Stimulated activated CD4-positive, alpha-beta T cell treated with anti-CD3 and anti-CD28 coated beads, Interleukin-1b, Interleukin-23, amount 100 ng/mL, for 24 hours (primary cell): ENCODE measurements at regions not wholly inside any gene's neighbourhood (a gene's known extent, or its start where the extent isn't known, plus 50 kb on each side); places are given as distances from the start of the nearest gene placed in this dataset.
A peak's percentile ranks its signal among the peaks of the same experiment; 100 is the strongest.
"Not testable (repeated sequence)": the region's sequence is repeated elsewhere in the genome, so short reads cannot be mapped to it uniquely, and the experiment has no call there.

Source experiments
- DNase-seq, 4 experiments: peaks; one replicate each; pipeline ENCODE4 v3.0.0-alpha.2; 2020; ENCODE audit warnings: low read depth in 4 of 4, low spot score in 1 of 4

- peak in 1 of 4 experiments; percentile 14 for DNase-seq
These were observed 83.2 kb upstream of the TAB2 start for GRCh38 chr6:149234051-149234962.

GRCh38 chr6:149235130-149235561, 82.4 kb upstream of the TAB2 start:
- DNase-seq: no peak

GRCh38 chr6:149236589-149236988, 80.9 kb upstream of the TAB2 start:
- no peak for DNase-seq

DNA sequence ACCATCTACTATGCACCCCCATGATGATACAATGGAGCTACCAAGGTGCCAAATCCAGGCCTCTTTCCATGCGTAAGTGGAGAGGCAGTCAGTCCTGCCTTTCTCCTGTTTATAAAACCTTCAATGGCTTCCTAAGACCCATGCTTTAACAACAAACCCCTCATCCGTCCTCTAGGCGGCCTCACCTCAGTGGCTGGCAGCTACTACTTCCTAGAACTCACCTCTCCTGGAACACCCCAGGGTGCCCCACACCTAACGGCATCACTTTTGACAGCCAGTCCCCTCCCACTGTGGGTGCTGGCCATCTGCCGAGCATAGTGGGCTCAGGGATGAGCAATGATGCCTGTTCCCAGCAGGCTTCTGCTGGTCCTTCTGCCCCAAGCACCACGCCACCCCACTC, 80.0 kb upstream of the TAB2 start:
- DNase-seq: no peak

DNA sequence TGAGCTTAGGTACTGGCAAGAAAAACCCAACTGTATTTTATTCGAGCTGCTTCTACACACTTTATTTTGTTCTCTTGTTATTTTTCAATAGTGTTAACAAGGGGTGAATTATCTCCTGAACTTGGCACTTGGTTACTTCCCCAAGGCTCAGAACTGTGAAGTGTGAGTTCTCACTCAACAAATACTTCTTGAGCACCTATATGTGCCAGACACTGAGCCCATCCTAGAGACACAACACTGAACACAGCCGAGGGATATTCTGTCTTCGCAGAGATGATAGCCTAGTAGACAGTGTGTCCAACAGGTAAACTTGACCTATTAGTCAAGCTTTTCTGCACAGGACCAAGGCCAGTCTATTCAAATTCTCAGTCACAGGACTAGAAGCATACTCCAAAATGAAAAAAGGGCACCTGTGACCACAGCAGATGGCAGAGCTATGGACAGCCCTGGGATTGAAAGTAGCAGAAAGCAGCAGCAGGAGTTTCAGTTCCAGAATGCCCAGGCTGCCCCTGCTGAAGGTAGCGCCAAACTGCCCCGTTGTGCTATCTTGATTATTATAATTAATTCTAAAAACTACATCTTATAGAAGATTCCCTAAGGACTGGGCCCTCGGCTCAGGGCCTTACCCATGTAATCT, 77.8 kb upstream of the TAB2 start:
- DNase-seq: no peak

GRCh38 chr6:149242883-149243282, 74.6 kb upstream of the TAB2 start:
- DNase-seq: no peak

DNA sequence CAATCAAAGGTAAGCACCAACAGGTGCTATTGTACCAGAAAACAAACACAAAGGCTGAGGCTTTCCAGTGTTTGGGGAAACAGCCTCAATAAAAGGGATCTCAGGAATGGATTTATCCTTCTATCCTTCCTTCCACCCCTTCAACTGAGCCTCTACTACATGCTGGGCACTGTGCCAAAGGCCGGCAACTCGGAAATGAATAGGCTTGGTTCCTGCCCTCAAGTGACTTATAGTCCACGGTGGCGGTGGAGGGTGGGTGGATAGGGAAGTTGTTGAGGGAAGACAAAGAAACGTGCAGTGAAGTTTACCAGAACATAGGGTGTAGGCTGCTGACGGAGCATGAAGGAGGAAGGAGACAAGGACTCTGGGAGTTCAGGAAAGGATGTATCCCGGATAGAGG, 73.4 kb upstream of the TAB2 start:
- DNase-seq: no peak

GRCh38 chr6:149246691-149247384, 70.7 kb upstream of the TAB2 start:
- no peak for DNase-seq

GRCh38 chr6:149247385-149247763, 70.1 kb upstream of the TAB2 start:
- DNase-seq: no peak

DNA sequence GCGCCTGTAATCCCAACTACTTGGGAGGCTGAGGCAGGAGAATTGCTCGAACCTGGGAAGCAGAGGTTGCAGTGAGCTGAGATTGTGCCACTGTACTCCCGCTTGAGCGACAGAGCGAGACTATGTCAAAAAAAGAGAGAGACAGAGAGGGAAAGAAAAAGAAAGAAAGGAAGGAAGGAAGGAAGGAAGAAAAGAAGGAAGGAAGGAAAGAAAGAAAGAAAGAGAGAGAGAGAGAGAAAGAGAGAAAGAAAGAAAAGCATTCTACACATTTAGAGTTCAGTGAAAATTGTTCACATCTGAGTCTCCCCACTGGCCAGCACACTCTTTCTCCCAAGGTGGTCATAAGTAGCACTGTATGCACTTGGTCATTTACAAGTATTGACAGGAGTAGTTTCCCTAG, 69.2 kb upstream of the TAB2 start:
- DNase-seq: not testable (repeated sequence)

DNA sequence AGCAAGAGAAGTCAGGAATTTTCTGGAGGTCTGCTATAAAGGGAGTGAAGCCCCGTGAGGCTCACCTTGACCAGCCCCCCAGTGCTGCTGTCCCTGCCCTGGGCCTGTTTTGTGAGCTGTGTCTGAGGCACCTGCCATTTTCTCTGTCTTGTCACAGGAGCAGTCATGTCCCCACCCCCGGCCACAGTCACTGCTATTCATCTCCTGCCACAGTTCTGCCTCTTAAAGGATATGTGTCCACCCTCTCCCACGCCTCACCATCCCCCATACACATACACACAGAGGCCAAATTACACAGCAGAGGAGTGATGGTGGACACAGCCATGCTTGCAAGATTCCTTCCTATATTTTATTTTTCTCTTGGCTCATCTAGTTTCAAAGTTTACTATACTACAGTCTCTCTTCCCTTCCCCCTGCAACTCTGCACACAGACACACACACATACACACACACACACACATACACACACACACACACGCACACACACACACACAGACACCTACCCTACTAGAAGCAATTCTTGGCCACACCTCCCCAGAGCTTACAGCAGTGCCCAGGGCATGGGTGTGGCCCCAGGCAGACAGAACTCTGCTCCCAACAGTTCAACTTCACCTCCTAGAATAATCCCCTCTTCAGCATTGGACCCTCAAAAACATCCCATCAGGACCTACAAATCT, 68.7 kb upstream of the TAB2 start:
- no peak for DNase-seq

DNA sequence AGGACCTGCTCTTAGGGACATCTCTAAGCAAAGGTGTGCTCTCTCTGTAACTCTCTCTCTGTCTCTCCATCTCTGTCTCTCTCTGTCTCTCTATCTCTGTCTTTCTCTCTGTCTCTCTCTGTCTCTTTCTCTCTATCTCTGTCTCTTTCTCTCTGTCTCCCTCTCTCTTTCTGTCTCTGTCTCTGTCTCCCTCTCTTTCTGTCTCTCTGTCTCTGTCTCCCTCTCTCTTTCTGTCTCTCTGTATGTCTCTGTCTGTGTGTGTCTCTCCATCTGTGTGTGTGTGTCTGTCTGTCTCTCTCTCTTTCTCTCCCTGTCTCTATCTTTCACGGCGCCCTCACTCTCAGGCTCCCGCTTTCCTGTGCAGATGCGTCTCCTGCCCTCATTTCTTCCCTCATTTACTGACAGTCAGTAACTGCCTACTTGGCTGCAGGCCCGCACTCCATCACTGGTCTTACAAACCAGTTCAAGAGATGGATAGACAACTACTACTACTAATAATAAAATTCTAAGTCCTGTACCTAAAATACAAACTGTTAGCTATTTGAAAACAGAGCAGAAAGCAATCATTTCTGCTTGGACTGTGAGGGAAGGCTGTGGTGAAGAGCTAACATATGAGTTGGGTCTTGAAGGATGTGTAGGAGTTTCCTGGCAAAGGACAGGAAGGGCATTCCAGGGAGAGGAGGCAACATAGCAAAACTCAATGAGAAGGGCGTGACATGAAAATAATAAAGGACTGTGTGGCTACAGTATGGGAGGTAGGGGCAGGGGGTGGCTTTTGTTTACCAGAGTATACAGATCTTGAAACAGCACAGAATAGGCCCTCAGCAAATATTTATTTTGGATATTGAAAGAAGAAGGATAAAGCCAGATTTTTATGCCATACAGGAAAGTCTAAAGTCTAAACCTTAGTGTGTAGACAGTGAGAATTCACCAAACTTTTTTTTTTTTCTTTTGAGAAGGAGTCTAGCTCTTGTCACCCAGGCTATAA, 67.8 kb upstream of the TAB2 start:
- DNase-seq: no peak

- DNase-seq: no peak
These were observed 66.6 kb upstream of the TAB2 start for GRCh38 chr6:149250951-149251350.

- DNase-seq: no peak
These were observed 64.9 kb upstream of the TAB2 start for GRCh38 chr6:149252622-149253021.

DNA sequence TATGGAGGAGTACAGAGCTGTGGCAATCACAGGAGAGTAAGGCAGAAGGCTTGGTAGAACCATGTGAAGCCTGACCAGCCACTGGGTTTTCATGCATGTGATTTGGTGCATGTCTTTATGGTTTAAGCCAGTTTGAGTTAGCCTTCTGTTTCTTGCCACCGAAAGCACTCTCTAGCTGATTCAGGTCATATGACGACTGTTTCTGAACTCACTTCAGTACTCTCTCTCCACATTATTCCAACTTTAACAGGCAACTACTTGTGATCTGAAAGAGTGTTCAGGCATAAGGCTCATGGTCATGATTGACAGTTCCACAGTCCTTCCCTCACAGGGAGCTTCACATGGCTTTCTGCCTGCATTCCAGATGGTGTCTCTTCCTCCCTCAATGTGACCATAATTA, 63.3 kb upstream of the TAB2 start:
- DNase-seq: no peak

GRCh38 chr6:149259753-149260152, 57.8 kb upstream of the TAB2 start:
- DNase-seq: no peak

DNA sequence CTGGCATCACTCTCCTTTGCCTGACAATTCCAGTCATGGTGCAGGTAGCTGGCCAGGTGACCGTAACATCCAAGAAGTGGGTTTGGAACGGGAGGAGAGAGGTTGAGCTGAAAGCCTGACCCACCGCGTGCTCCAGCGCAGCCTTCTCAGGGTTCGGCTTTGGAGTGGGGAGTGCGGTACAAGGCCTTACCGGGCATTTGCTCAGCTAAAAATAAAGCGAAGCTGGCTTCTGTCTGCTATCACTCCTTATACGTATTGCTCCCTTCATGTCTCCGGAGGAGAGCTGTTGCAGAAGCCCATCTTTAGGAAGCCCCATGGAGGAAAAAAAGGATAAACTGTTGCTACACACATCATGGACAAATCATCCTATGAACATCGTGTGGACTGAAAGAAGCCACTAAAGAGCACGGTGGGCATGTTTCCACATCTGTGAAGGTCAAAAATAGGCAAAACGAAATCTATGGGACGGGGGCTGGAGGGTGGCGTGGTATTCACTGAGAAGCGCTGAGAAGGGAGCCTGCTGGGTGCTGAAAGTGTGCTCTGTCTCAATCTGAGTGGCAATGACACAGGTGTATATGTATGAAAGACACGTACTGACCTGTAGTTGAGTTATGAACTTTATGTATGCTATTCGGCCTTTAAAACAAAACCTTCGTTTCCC, 57.2 kb upstream of the TAB2 start:
- no peak for DNase-seq

DNA sequence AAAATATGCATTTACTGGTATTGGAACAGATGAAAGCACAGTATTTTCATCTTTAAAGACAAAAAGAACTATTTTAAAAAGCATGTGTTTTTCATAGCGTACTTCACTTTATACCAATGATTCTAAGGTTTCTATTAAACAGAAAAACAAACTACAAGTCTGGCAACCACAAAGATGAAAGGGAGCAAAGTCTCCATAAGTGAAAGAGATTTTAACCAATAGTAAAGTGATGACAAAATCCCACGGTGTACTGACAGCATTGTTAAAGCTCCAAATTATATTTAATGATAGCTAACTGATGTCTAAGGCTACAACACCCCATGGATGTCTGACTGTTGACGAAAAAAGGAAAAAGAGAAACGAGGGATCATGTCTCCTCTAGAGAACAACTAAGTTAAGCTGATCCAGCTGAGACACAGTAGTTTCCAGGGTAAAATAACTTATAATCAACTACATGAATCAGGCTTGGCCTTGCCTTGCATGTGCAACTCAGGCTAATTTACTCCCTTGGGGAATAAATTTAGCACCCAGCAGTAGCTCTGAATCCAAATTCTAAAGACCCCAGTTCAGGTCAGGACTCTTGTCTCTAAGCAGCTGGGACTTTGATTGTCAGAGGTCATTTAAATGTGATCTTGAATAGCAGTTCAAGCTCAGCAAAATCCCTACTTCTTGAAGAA, 56.0 kb upstream of the TAB2 start:
- no peak for DNase-seq

GRCh38 chr6:149263321-149263720, 54.2 kb upstream of the TAB2 start:
- DNase-seq: no peak
